Neural crest cell (in vitro differentiated cells): ENCODE measurements at regions not wholly inside any gene's neighbourhood (a gene's known extent, or its start where the extent isn't known, plus 50 kb on each side); places are given as distances from the start of the nearest gene placed in this dataset.

Experiments
- DNase-seq: peaks from one replicate; pipeline ENCODE4 v3.0.0; 2021; ENCODE audit warnings: low read depth, mixed read lengths, low spot score
- H3K27ac Mint-ChIP-seq: one replicate; pipeline ENCODE4 v1.8.0; 2021; ENCODE audit warnings: mild to moderate bottlenecking, mixed read lengths; ENCODE audit not compliant: unreplicated experiment
- H3K27me3 Mint-ChIP-seq: 2 replicates; pipeline ENCODE4 v1.8.0; 2021; ENCODE audit warnings: low read depth, mild to moderate bottlenecking, mixed read lengths
- H3K36me3 Mint-ChIP-seq: 2 replicates; pipeline ENCODE4 v1.8.0; 2021; ENCODE audit warnings: low read depth, mild to moderate bottlenecking, mixed read lengths
- H3K4me1 Mint-ChIP-seq: 2 replicates; pipeline ENCODE4 v1.8.0; 2021; ENCODE audit warnings: mixed read lengths
- H3K4me3 Mint-ChIP-seq: one replicate; pipeline ENCODE4 v1.8.0; 2021; ENCODE audit warnings: mild to moderate bottlenecking, mixed read lengths
- H3K9me3 Mint-ChIP-seq: 2 replicates; pipeline ENCODE4 v1.8.0; 2021; ENCODE audit warnings: mixed read lengths
- TF ChIP-seq, protein P1 (sequence below): fragments of 200-600 bp; sonication (generic); conservative IDR thresholded peaks from 2 replicates; pipeline ENCODE4 v1.5.0; 2021; ENCODE audit warnings: antibody characterized with exemption, mild to moderate bottlenecking

DNA sequence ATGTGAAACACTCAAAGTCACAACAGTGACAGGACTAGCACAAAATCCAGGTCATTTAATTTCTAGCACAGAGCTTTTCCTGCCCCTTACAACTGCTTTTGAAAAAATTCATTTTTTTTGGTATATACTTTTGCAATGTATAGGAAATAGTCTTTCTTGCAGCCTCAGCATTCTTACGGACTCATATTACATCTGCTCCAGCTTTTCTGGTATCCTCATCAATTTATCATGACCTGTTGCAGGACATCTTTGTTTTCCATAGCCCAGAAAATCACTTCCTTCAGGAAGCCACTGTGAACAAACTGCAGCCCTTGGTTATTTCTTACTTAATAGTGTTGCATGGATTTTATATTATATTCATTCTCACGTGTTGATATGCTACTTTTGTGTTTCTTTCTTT, 347.9 kb upstream of the MTPN start:
- TF ChIP-seq, protein P1, sequence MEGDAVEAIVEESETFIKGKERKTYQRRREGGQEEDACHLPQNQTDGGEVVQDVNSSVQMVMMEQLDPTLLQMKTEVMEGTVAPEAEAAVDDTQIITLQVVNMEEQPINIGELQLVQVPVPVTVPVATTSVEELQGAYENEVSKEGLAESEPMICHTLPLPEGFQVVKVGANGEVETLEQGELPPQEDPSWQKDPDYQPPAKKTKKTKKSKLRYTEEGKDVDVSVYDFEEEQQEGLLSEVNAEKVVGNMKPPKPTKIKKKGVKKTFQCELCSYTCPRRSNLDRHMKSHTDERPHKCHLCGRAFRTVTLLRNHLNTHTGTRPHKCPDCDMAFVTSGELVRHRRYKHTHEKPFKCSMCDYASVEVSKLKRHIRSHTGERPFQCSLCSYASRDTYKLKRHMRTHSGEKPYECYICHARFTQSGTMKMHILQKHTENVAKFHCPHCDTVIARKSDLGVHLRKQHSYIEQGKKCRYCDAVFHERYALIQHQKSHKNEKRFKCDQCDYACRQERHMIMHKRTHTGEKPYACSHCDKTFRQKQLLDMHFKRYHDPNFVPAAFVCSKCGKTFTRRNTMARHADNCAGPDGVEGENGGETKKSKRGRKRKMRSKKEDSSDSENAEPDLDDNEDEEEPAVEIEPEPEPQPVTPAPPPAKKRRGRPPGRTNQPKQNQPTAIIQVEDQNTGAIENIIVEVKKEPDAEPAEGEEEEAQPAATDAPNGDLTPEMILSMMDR: no peak
- H3K9me3 Mint-ChIP-seq: no peaks in the 10 kb centered on the region
- no peak overlapping the region for H3K27ac Mint-ChIP-seq
- peaks cover 14% of the 10 kb centered on the region for H3K4me1 Mint-ChIP-seq
- H3K36me3 Mint-ChIP-seq: no peaks in the 10 kb centered on the region
- H3K27me3 Mint-ChIP-seq: no peaks in the 10 kb centered on the region
- no peak for DNase-seq
- no peak overlapping the region for H3K4me3 Mint-ChIP-seq

- H3K9me3 Mint-ChIP-seq: no peaks in the 10 kb centered on the region
- DNase-seq: no peak
- no peaks in the 10 kb centered on the region for H3K36me3 Mint-ChIP-seq
- no peak overlapping the region for H3K4me3 Mint-ChIP-seq
- H3K27ac Mint-ChIP-seq: no peak overlapping the region
- H3K4me1 Mint-ChIP-seq: peaks cover 14% of the 10 kb centered on the region
- TF ChIP-seq, protein P1: no peak
- H3K27me3 Mint-ChIP-seq: no peaks in the 10 kb centered on the region
Observed at GRCh38 chr7:136324073-136324704, 347.0 kb upstream of the MTPN start.

- H3K4me3 Mint-ChIP-seq: no peak overlapping the region
- peaks cover 6% of the 10 kb centered on the region for H3K9me3 Mint-ChIP-seq
- H3K27me3 Mint-ChIP-seq: no peaks in the 10 kb centered on the region
- H3K36me3 Mint-ChIP-seq: peaks cover 3% of the 10 kb centered on the region
- H3K4me1 Mint-ChIP-seq: no peaks in the 10 kb centered on the region
- H3K27ac Mint-ChIP-seq: no peak overlapping the region
- DNase-seq: no peak
- TF ChIP-seq, protein P1: no peak
Observed at GRCh38 chr7:136312592-136312991, 335.4 kb upstream of the MTPN start.

GRCh38 chr7:136309407-136309806, 332.2 kb upstream of the MTPN start:
- peaks cover 3% of the 10 kb centered on the region for H3K36me3 Mint-ChIP-seq
- peaks cover 6% of the 10 kb centered on the region for H3K9me3 Mint-ChIP-seq
- no peak for DNase-seq
- TF ChIP-seq, protein P1: no peak
- no peaks in the 10 kb centered on the region for H3K4me1 Mint-ChIP-seq
- H3K27ac Mint-ChIP-seq: no peak overlapping the region
- H3K4me3 Mint-ChIP-seq: no peak overlapping the region
- H3K27me3 Mint-ChIP-seq: no peaks in the 10 kb centered on the region

- DNase-seq: no peak
- no peaks in the 10 kb centered on the region for H3K4me1 Mint-ChIP-seq
- peaks cover 6% of the 10 kb centered on the region for H3K9me3 Mint-ChIP-seq
- H3K36me3 Mint-ChIP-seq: peaks cover 3% of the 10 kb centered on the region
- no peak overlapping the region for H3K27ac Mint-ChIP-seq
- no peaks in the 10 kb centered on the region for H3K27me3 Mint-ChIP-seq
- no peak overlapping the region for H3K4me3 Mint-ChIP-seq
- TF ChIP-seq, protein P1: no peak
Observed at GRCh38 chr7:136308230-136308629, 331.1 kb upstream of the MTPN start.
